Colonic mucosa (tissue), 4 donors: ENCODE measurements at regions not wholly inside any gene's neighbourhood (a gene's known extent, or its start where the extent isn't known, plus 50 kb on each side); places are given as distances from the start of the nearest gene placed in this dataset.
"Not testable (repeated sequence)": the region's sequence is repeated elsewhere in the genome, so short reads cannot be mapped to it uniquely, and the experiment has no call there.

Experiments used
- DNase-seq: peaks from one replicate; pipeline ENCODE4 v3.0.0-alpha.2; 2020
- H3K27ac ChIP-seq: fragments of 200-600 bp; one replicate; pipeline ENCODE4 v1.8.0; 2021
- H3K27me3 ChIP-seq: fragments of 200-600 bp; one replicate; pipeline ENCODE4 v1.8.0; 2021
- H3K36me3 ChIP-seq: fragments of 200-600 bp; one replicate; pipeline ENCODE4 v1.8.0; 2021
- H3K4me1 ChIP-seq: fragments of 200-600 bp; one replicate; pipeline ENCODE4 v1.8.0; 2021; ENCODE audit warnings: mild to moderate bottlenecking
- H3K4me3 ChIP-seq: fragments of 200-600 bp; one replicate; pipeline ENCODE4 v1.8.0; 2021
- H3K9ac ChIP-seq, 2 donors: one replicate each; pipeline ENCODE4 v1.7.0; 2013; ENCODE audit warnings: control low read depth in 2 of 2, low read depth in 2 of 2, low read length in 2 of 2
- H3K9me3 ChIP-seq: fragments of 200-600 bp; one replicate; pipeline ENCODE4 v1.8.0; 2021
- intact Hi-C: fragments of 100-400 bp; cut with DNase I; formaldehyde crosslinking; loops from one replicate; pipeline ENCODE4 v1.14.1; 2022
- TF ChIP-seq, protein P1 (sequence below): fragments of 200-600 bp; IDR thresholded peaks from one replicate; pipeline ENCODE4 v1.8.0; 2022; ENCODE audit warnings: antibody characterized with exemption, mild to moderate bottlenecking
- donor health status: healthy.
- donor health status: DM: no; HTN: no; CAD: no.
- donor health status: DM: no; HTN: no; CAD: no.

- Histone ChIP-seq H3K9ac (no peak overlapping the region), H3K4me1 (no peaks in the 10 kb centered on the region), H3K9me3 (no peaks in the 10 kb centered on the region), H3K4me3 (no peak overlapping the region), H3K36me3 (no peaks in the 10 kb centered on the region), H3K27me3 (no peaks in the 10 kb centered on the region), H3K27ac (no peak overlapping the region)
- TF ChIP-seq, protein P1, sequence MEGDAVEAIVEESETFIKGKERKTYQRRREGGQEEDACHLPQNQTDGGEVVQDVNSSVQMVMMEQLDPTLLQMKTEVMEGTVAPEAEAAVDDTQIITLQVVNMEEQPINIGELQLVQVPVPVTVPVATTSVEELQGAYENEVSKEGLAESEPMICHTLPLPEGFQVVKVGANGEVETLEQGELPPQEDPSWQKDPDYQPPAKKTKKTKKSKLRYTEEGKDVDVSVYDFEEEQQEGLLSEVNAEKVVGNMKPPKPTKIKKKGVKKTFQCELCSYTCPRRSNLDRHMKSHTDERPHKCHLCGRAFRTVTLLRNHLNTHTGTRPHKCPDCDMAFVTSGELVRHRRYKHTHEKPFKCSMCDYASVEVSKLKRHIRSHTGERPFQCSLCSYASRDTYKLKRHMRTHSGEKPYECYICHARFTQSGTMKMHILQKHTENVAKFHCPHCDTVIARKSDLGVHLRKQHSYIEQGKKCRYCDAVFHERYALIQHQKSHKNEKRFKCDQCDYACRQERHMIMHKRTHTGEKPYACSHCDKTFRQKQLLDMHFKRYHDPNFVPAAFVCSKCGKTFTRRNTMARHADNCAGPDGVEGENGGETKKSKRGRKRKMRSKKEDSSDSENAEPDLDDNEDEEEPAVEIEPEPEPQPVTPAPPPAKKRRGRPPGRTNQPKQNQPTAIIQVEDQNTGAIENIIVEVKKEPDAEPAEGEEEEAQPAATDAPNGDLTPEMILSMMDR: no peak
- intact Hi-C loops: no loop called here
- DNase-seq: no peak
These were observed 150.1 kb downstream of the KLF8 start for GRCh38 chrX:56382278-56382677.

GRCh38 chrX:56385336-56385735, 153.2 kb downstream of the KLF8 start:
- Histone ChIP-seq H3K36me3 (no peaks in the 10 kb centered on the region), H3K4me1 (no peaks in the 10 kb centered on the region), H3K27ac (no peak overlapping the region), H3K9me3 (no peaks in the 10 kb centered on the region), H3K9ac (no peak overlapping the region), H3K27me3 (no peaks in the 10 kb centered on the region), H3K4me3 (no peak overlapping the region)
- TF ChIP-seq, protein P1: no peak
- DNase-seq: no peak
- intact Hi-C loops: no loop called here

- Histone ChIP-seq H3K9me3 (no peaks in the 10 kb centered on the region), H3K4me3 (no peak overlapping the region), H3K27ac (no peak overlapping the region), H3K4me1 (no peaks in the 10 kb centered on the region), H3K36me3 (no peaks in the 10 kb centered on the region), H3K27me3 (no peaks in the 10 kb centered on the region), H3K9ac (no peak overlapping the region)
- no peak for DNase-seq
- TF ChIP-seq, protein P1: no peak
- intact Hi-C loops: no loop called here
These were observed 153.8 kb downstream of the KLF8 start for GRCh38 chrX:56385960-56386359.

DNA sequence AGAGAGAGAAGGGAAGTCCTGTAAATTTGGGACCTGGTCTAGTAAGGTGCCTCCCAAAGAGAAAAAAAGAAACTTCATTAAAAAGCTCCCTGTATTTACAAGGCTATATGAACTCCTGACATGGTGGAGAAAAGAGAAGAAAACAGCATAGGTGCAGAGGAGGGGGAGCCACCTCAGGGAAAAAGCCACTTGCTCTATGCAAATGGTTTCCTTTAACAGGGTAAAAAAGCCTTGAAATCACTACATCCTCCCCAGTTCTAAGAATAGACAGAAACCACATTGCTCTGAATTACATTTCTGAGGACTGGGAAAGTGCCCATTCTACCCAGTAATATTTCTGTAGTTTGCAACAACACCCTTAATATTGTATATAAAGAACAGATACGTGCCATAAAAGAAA, 165.5 kb downstream of the KLF8 start:
- Histone ChIP-seq H3K27ac (no peak overlapping the region), H3K9ac (no peak overlapping the region), H3K36me3 (no peaks in the 10 kb centered on the region), H3K27me3 (no peaks in the 10 kb centered on the region), H3K4me1 (no peaks in the 10 kb centered on the region), H3K4me3 (no peak overlapping the region), H3K9me3 (no peaks in the 10 kb centered on the region)
- intact Hi-C loops: no loop called here
- DNase-seq: no peak
- TF ChIP-seq, protein P1: no peak

GRCh38 chrX:56402207-56402606, 161.2 kb upstream of the UBQLN2 start:
- H3K4me1 ChIP-seq: no peaks in the 10 kb centered on the region
- DNase-seq: no peak
- no peaks in the 10 kb centered on the region for H3K9me3 ChIP-seq
- intact Hi-C loops: no loop called here
- H3K9ac ChIP-seq: no peak overlapping the region
- no peaks in the 10 kb centered on the region for H3K27me3 ChIP-seq
- H3K36me3 ChIP-seq: no peaks in the 10 kb centered on the region
- H3K27ac ChIP-seq: no peak overlapping the region
- TF ChIP-seq, protein P1: no peak
- H3K4me3 ChIP-seq: no peak overlapping the region

GRCh38 chrX:56429581-56429980, 133.8 kb upstream of the UBQLN2 start:
- Histone ChIP-seq H3K36me3 (no peaks in the 10 kb centered on the region), H3K4me3 (no peak overlapping the region), H3K4me1 (no peaks in the 10 kb centered on the region), H3K9me3 (no peaks in the 10 kb centered on the region), H3K27me3 (no peaks in the 10 kb centered on the region), H3K27ac (no peak overlapping the region), H3K9ac (no peak overlapping the region)
- TF ChIP-seq, protein P1: no peak
- no peak for DNase-seq
- intact Hi-C loops: no loop called here

GRCh38 chrX:56451981-56452380, 111.4 kb upstream of the UBQLN2 start:
- H3K9ac ChIP-seq, H3K4me1 ChIP-seq, H3K9me3 ChIP-seq, H3K36me3 ChIP-seq, intact Hi-C loops, H3K27ac ChIP-seq, H3K27me3 ChIP-seq, H3K4me3 ChIP-seq, DNase-seq: not testable (repeated sequence)
